Activated CD4-positive, alpha-beta T cell treated with anti-CD3 and anti-CD28 coated beads, Interleukin-2, amount 10 ng/mL, durations not matched to agents 7 days and 5 days (primary cell): ENCODE measurements at regions not wholly inside any gene's neighbourhood (a gene's known extent, or its start where the extent isn't known, plus 50 kb on each side); places are given as distances from the start of the nearest gene placed in this dataset.
"Not testable (repeated sequence)": the region's sequence is repeated elsewhere in the genome, so short reads cannot be mapped to it uniquely, and the experiment has no call there.

ENCODE experiments used
- CTCF ChIA-PET: fragments of 350-600 bp; sonication (Branson Sonifier 250); formaldehyde crosslinking; loops from one replicate; lab custom pipeline; 2021; ENCODE audit warnings: antibody characterized with exemption; lab: Charles Lee
- POLR2A ChIA-PET: fragments of 350-600 bp; sonication (Branson Sonifier 250); formaldehyde crosslinking; loops from one replicate; lab custom pipeline; 2021; ENCODE audit warnings: antibody characterized with exemption; lab: Charles Lee
- DNase-seq: peaks from one replicate; pipeline ENCODE4 v3.0.0-alpha.2; 2020
- H3K27ac Mint-ChIP-seq: one replicate; pipeline ENCODE4 v1.8.0; 2021; ENCODE audit warnings: mild to moderate bottlenecking, moderate library complexity, mixed read lengths
- H3K27me3 Mint-ChIP-seq: one replicate; pipeline ENCODE4 v1.8.0; 2021; ENCODE audit warnings: mixed read lengths
- H3K36me3 Mint-ChIP-seq: one replicate; pipeline ENCODE4 v1.8.0; 2021; ENCODE audit warnings: low read depth, mixed read lengths
- H3K4me1 Mint-ChIP-seq: one replicate; pipeline ENCODE4 v1.8.0; 2021; ENCODE audit warnings: mixed read lengths
- H3K4me3 Mint-ChIP-seq: one replicate; pipeline ENCODE4 v1.8.0; 2021; ENCODE audit warnings: mild to moderate bottlenecking, moderate library complexity, mixed read lengths
- H3K9me3 Mint-ChIP-seq: one replicate; pipeline ENCODE4 v1.8.0; 2021; ENCODE audit warnings: mixed read lengths

GRCh38 chr10:3874990-3875841 lies 90.2 kb upstream of the KLF6 start:
- POLR2A ChIA-PET = interaction anchor here (0.5 to 1.4 kb wide), 4 partner anchors 70 to 93 kb away, joined by 3 to 5 read pairs (median 4); partner anchors contain the start of gene KLF6
- Mint-ChIP-seq H3K4me1 (peaks cover 52% of the 10 kb centered on the region), H3K9me3 (no peaks in the 10 kb centered on the region), H3K27ac (peak overlapping the region; percentile 92), H3K4me3 (peak overlapping the region; percentile 33), H3K36me3 (no peaks in the 10 kb centered on the region), H3K27me3 (no peaks in the 10 kb centered on the region)
- peak; percentile 35 for DNase-seq
- CTCF ChIA-PET = interaction anchor here (0.8 to 2.6 kb wide), 5 partner anchors 9 to 19 kb away, joined by 3 to 7 read pairs (median 5); no protein-coding TSS in a partner anchor

GRCh38 chr10:3874610-3874989 lies 89.6 kb upstream of the KLF6 start:
- Mint-ChIP-seq H3K4me3 (peak overlapping the region; percentile 33), H3K27ac (peak overlapping the region; percentile 92), H3K4me1 (peaks cover 53% of the 10 kb centered on the region)
- not testable (repeated sequence) for H3K27me3 Mint-ChIP-seq, H3K9me3 Mint-ChIP-seq, H3K36me3 Mint-ChIP-seq, DNase-seq
- POLR2A ChIA-PET = interaction anchor here (1.4 kb wide), 1 partner anchor 90 kb away, joined by 5 read pairs; the partner anchor contains the start of gene KLF6
- CTCF ChIA-PET = interaction anchor here (0.6 to 2.6 kb wide), 6 partner anchors 8 to 196 kb away, joined by 3 to 7 read pairs (median 5); no protein-coding TSS in a partner anchor

- H3K36me3 Mint-ChIP-seq = no peaks in the 10 kb centered on the region
- ChIA-PET CTCF (interaction anchor here (0.6 to 2.6 kb wide), 2 partner anchors 18 to 197 kb away, joined by 3 to 7 read pairs; no protein-coding TSS in a partner anchor), POLR2A (interaction anchor here (1.4 kb wide), 1 partner anchor 89 kb away, joined by 5 read pairs; the partner anchor contains the start of gene KLF6)
- no peak overlapping the region for H3K4me3 Mint-ChIP-seq
- peak overlapping the region; percentile 81 for H3K27ac Mint-ChIP-seq
- no peaks in the 10 kb centered on the region for H3K27me3 Mint-ChIP-seq
- no peaks in the 10 kb centered on the region for H3K9me3 Mint-ChIP-seq
- peak; percentile 42 for DNase-seq
- peaks cover 59% of the 10 kb centered on the region for H3K4me1 Mint-ChIP-seq
These were observed 88.9 kb upstream of the KLF6 start for GRCh38 chr10:3873728-3874461.

- Mint-ChIP-seq H3K27ac (no peak overlapping the region), H3K9me3 (no peaks in the 10 kb centered on the region), H3K4me1 (peaks cover 65% of the 10 kb centered on the region), H3K4me3 (no peak overlapping the region), H3K36me3 (no peaks in the 10 kb centered on the region), H3K27me3 (no peaks in the 10 kb centered on the region)
- DNase-seq = no peak
- ChIA-PET CTCF (no interaction called here), POLR2A (no interaction called here)
These were observed 87.8 kb upstream of the KLF6 start for GRCh38 chr10:3872712-3873329.

GRCh38 chr10:3871424-3871996 lies 86.5 kb upstream of the KLF6 start:
- H3K27me3 Mint-ChIP-seq = no peaks in the 10 kb centered on the region
- no peaks in the 10 kb centered on the region for H3K9me3 Mint-ChIP-seq
- CTCF ChIA-PET = interaction anchor here (0.7 kb wide), 1 partner anchor 781 kb away, joined by 3 read pairs; no protein-coding TSS in a partner anchor
- no peak overlapping the region for H3K27ac Mint-ChIP-seq
- H3K36me3 Mint-ChIP-seq = no peaks in the 10 kb centered on the region
- no peak for DNase-seq
- peaks cover 70% of the 10 kb centered on the region for H3K4me1 Mint-ChIP-seq
- no peak overlapping the region for H3K4me3 Mint-ChIP-seq
- POLR2A ChIA-PET = no interaction called here

GRCh38 chr10:3869036-3869435 lies 84.0 kb upstream of the KLF6 start:
- H3K27me3 Mint-ChIP-seq = no peaks in the 10 kb centered on the region
- ChIA-PET POLR2A (no interaction called here), CTCF (interaction anchor here (0.5 to 1.6 kb wide), 5 partner anchors 11 to 327 kb away, joined by 3 to 6 read pairs (median 4); no protein-coding TSS in a partner anchor)
- H3K4me1 Mint-ChIP-seq = peaks cover 64% of the 10 kb centered on the region
- no peaks in the 10 kb centered on the region for H3K9me3 Mint-ChIP-seq
- no peaks in the 10 kb centered on the region for H3K36me3 Mint-ChIP-seq
- H3K4me3 Mint-ChIP-seq = no peak overlapping the region
- DNase-seq = no peak
- no peak overlapping the region for H3K27ac Mint-ChIP-seq

GRCh38 chr10:3868271-3868664 lies 83.3 kb upstream of the KLF6 start:
- Mint-ChIP-seq H3K36me3 (no peaks in the 10 kb centered on the region), H3K27ac (peak overlapping the region; percentile 29), H3K4me1 (peaks cover 58% of the 10 kb centered on the region), H3K27me3 (no peaks in the 10 kb centered on the region), H3K9me3 (no peaks in the 10 kb centered on the region), H3K4me3 (no peak overlapping the region)
- no peak for DNase-seq
- CTCF ChIA-PET = interaction anchor here (0.5 to 1.6 kb wide), 6 partner anchors 10 to 327 kb away, joined by 3 to 6 read pairs (median 4); no protein-coding TSS in a partner anchor
- POLR2A ChIA-PET = interaction anchor here (0.6 kb wide), 1 partner anchor 88 kb away, joined by 3 read pairs; no protein-coding TSS in a partner anchor

- H3K4me1 Mint-ChIP-seq = peaks cover 53% of the 10 kb centered on the region
These were observed 82.7 kb upstream of the KLF6 start for GRCh38 chr10:3867454-3868270.

GRCh38 chr10:3866332-3866731 lies 81.3 kb upstream of the KLF6 start:
- no peak for DNase-seq
- H3K4me1 Mint-ChIP-seq = peaks cover 43% of the 10 kb centered on the region
- H3K9me3 Mint-ChIP-seq = no peaks in the 10 kb centered on the region
- peak overlapping the region; percentile 12 for H3K27ac Mint-ChIP-seq
- H3K36me3 Mint-ChIP-seq = no peaks in the 10 kb centered on the region
- no peak overlapping the region for H3K4me3 Mint-ChIP-seq
- CTCF ChIA-PET = interaction anchor here (0.9 to 2.6 kb wide), 7 partner anchors 9 to 84 kb away, joined by 3 to 14 read pairs (median 3); no protein-coding TSS in a partner anchor
- POLR2A ChIA-PET = interaction anchor here (0.5 kb wide), 1 partner anchor 15 kb away, joined by 3 read pairs; no protein-coding TSS in a partner anchor
- H3K27me3 Mint-ChIP-seq = no peaks in the 10 kb centered on the region

More at GRCh38 chr10:3867454-3868270, 82.7 kb upstream of the KLF6 start:
- no peaks in the 10 kb centered on the region for H3K27me3 Mint-ChIP-seq
- peak overlapping the region; percentile 29 for H3K27ac Mint-ChIP-seq
- no peak overlapping the region for H3K4me3 Mint-ChIP-seq
- H3K36me3 Mint-ChIP-seq = no peaks in the 10 kb centered on the region
- ChIA-PET POLR2A (interaction anchor here (0.6 kb wide), 1 partner anchor 88 kb away, joined by 3 read pairs; no protein-coding TSS in a partner anchor), CTCF (interaction anchor here (0.5 to 2.6 kb wide), 8 partner anchors 10 to 113 kb away, joined by 3 to 14 read pairs (median 4); no protein-coding TSS in a partner anchor)
- no peak for DNase-seq
- H3K9me3 Mint-ChIP-seq = no peaks in the 10 kb centered on the region

- H3K36me3 Mint-ChIP-seq = no peaks in the 10 kb centered on the region
- no peaks in the 10 kb centered on the region for H3K27me3 Mint-ChIP-seq
- POLR2A ChIA-PET = interaction anchor here (0.8 kb wide), 1 partner anchor 75 kb away, joined by 3 read pairs; no protein-coding TSS in a partner anchor
- H3K9me3 Mint-ChIP-seq = no peaks in the 10 kb centered on the region
- peaks cover 43% of the 10 kb centered on the region for H3K4me1 Mint-ChIP-seq
- peak overlapping the region; percentile 12 for H3K27ac Mint-ChIP-seq
- no peak for DNase-seq
- CTCF ChIA-PET = interaction anchor here (0.6 to 2.6 kb wide), 5 partner anchors 8 to 193 kb away, joined by 3 to 14 read pairs (median 7); no protein-coding TSS in a partner anchor
- H3K4me3 Mint-ChIP-seq = no peak overlapping the region
These were observed 80.6 kb upstream of the KLF6 start for GRCh38 chr10:3865565-3865964.

- no peak for DNase-seq
- H3K27ac Mint-ChIP-seq = no peak overlapping the region
- H3K9me3 Mint-ChIP-seq = no peaks in the 10 kb centered on the region
- CTCF ChIA-PET = interaction anchor here (1.0 to 1.1 kb wide), 2 partner anchors 9 to 26 kb away, joined by 4 read pairs; no protein-coding TSS in a partner anchor
- no peak overlapping the region for H3K4me3 Mint-ChIP-seq
- H3K36me3 Mint-ChIP-seq = no peaks in the 10 kb centered on the region
- H3K4me1 Mint-ChIP-seq = peaks cover 20% of the 10 kb centered on the region
- POLR2A ChIA-PET = no interaction called here
- H3K27me3 Mint-ChIP-seq = no peaks in the 10 kb centered on the region
These were observed 76.8 kb upstream of the KLF6 start for GRCh38 chr10:3861795-3862194.
